HG02623 (cell line): ENCODE measurements at regions not wholly inside any gene's neighbourhood (a gene's known extent, or its start where the extent isn't known, plus 50 kb on each side); places are given as distances from the start of the nearest gene placed in this dataset.
"Not testable (repeated sequence)": the region's sequence is repeated elsewhere in the genome, so short reads cannot be mapped to it uniquely, and the experiment has no call there.

Experiments used
- ATAC-seq: cut with Tn5 transposase; IDR thresholded peaks from one replicate; pipeline ENCODE4 v1.9.1; 2021; ENCODE audit warnings: moderate library complexity; ENCODE audit not compliant: unreplicated experiment

DNA sequence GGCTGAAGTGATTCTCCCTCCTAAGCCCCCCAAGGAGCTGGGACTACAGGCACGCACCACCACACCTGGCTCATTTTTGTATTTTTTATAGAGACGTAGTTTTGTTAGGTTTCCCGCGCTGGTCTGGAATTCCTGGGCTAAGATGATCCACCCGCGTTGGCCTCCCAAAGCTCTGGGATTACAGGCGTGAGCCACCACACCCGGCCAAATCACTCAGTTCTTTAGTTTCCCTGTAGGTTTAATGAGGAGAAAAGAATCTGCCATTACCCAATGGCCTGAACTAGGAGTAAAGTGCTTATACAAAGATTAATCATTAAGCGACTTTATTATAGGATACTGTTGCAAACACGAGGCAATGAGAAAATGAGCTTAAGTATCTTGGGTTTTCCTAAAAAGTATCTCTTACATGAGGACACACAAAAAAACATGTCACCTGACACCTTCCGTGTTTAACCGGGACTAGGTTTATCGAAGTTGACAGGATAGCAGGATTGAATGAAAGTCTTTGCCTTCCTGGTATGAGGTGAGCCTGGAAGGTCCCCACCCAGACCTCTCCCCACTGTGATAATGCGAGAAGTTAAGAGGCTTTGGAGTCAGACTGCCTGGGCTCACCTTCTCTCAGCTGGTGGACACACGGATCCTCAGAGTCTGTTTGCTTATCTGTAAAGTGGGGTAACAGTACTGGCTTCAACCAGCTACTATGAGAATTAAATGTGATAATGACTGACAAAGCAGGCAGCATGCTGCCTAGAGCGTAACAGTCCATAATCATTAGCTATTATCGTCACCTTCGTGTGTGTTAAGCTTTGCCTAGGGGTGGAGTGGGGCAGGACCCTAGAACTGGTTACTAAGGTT is 133.5 kb upstream of the KRAS start:
- no peak for ATAC-seq

DNA sequence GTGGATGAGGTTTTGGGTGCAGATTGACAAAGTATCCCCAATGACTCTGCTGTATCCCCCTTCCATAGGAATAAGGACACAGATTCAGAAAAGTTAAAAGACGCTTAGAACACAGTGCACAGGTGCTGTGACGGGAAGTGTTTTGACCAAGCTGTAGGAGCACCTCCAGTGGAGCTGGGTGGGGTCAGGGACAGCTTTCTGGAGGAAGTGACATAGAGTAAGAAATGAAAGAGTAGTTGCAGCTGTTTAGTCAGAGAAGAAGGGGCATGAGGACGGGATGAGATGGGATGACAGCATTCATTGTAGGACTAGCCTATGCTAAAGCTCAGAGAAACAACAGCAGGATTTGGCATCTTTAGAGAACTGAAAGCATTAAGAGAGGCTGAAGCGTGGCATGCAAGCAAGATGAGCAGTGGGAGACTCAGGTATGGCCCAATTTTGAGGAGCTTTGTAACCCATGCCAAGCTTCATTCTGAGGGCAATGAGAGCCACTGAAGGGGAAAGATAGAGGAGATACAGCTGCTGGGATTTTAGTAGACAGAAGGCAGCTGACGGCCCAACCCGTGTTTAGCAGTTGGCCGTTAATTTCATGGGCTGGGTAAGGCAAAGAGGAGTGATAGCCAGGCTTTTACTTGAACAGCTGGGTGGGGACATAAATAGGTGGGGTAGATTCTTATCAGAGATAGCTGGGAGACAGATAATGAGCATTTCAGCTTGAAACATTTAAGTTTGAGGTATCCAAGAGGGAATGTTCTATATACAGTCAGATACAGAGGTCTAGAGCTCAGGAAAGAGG is 131.8 kb upstream of the KRAS start:
- no peak for ATAC-seq

DNA sequence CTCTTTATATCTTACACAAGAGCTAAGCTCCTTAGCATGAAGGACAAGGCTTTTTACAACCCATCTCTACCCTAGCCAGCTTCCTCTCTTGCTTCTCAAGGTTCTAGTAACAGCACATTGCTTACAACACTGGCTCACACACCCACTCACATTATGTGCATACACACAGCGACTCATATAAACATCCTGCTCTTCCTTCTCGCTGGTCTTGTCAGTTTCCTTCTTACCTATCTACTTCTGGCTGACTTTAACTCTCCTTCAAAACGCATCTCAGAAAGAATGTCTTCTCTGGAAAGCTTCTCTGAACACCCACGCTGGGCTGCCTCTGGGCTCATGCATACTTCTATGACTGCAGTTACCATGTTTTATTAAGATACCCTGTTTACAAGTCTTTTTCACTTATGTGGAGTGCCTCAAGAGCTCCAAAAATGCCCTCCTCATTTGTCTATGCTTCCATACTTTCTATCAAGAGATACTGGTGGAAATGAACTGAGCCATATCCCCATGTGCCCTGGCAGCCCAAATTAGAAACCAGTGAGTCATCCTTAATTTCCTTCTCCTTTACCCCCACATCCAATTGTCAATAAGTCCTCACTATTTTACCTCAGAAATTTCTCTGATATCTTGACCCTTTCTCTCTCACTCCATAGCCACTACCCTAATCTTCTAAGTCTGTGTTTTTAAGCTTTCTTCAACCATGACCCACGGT is 126.9 kb upstream of the KRAS start:
- peak; percentile 66 for ATAC-seq

DNA sequence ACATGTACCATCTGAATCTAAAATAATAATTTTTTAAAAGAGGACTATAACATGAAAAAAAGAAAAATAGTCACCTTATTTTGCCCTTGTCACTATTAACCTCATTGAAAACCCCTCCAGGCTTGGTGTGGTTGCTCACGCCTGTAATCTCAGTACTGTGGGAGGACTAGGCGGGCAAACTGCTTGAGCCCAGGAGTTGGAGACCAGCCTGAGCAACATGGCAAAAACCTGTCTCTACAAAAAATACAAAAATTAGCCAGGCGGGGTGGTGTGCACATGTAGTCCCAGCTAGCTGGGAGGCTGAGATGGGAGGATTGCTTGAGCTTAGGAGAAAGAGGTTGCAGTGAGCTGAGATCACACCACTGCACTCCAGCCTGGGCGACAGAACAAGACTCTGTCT is 126.3 kb upstream of the KRAS start:
- ATAC-seq, result no peak

DNA sequence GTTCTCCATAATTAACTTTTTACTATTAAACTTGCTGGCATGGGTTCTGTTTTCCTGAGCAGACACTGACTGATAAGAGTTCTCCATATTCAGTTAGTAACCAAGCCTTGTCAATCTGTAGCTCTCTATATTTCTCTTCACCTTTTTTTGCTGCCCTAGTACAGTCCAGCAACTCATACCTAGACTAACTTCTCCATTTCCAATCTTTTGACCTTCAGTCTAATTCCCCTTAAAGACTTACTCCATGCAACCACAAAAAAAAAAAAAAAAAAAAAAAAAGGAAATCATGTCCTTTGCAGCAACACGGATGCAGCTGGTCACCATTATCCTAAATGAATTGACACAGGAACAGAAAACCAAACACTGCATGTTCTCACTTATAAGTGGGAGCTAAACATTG is 125.7 kb upstream of the KRAS start:
- no peak for ATAC-seq

DNA sequence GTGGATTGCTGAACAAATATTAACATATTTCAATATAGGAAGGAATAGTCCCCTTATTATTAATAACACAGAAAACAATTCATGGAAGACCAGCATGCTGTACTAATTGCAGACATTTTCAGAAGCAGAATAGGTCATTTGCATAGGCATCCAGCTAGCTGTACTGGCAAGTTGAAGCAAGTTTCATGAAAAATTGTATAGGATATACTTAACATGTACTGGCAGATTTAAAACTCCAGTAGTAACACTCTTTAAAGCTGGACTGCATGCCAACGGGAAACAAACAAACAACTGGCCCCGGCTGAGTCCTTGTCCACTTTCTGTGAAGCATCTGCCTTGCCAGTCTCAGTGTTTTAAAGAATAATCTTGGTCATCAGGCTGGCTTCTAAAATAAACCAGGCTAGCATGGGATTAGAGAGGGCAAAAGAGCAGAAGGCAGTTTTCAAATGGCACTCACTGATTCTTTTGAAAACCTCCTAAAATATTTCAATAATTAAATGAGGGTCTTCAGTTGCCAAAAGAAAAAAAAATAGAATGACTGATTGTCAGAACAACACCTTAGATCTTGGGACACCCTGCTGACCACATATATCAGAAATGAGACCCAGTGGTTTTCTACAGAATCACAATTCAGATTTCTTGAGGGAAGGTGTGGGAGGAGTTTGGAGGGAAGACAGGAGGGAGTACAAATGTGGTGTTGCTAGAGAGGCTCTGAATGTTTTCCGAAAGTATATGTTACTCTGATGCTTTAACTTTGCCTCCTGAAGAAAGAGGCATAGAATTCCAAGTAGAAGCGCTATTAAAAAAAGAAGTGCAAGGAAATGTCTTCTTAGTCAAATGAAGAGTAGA is 122.5 kb upstream of the KRAS start:
- no peak for ATAC-seq

DNA sequence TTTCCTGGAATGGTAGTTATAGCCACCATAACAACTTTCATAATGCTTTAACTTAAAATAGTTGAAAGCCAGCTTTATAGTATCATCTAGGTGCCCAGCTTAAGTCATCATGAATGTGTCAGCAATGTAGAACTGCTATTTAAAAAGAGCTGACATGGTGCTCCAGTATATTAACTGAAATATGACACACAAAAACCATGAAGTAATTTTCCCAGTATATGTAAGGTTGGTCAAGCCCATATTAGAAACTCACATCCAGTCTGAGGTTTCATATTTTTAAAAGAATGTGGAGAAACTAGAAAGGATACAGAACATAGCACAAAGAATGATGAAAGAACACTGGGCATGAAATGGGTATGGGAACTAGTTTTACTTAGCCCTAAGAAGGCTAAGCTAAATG is 121.3 kb upstream of the KRAS start:
- ATAC-seq, result no peak

DNA sequence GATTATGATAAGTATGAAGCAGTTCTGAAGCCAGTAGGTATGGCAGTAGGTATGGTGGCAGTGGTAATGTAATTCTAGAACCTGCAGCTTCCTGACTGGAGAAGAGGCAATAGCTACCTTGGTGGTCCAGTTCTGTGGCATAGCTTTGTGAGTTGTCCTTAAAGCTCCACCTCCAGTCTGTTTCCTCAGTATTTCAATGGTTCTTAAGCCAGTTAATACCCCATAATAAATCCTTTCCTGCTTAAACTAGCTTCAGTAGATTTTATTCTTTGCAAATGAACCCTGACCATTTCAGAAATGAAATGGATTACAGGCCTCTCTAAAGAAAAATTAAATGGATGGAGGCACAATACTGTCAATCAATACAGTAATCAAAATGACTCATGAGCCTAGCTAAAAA is 117.8 kb upstream of the KRAS start:
- ATAC-seq, result no peak

DNA sequence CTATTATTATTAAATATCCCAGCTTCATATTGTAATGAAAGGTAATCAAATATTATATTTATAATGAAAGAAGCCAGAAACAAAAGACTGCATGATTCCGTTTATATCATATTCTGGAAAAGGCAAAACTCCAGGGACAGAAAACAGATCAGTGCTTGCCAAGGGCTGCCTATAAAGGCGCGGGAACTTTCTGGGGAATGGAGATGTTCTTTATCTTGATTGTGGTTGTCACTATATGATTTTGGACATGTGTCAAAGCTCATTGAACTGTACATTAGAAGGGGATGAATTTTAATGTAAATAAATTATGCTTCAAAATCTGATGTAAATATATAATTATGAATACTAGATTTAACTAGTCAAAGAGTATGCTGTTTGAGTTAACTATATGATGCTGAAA is 115.4 kb upstream of the KRAS start:
- ATAC-seq, result no peak

DNA sequence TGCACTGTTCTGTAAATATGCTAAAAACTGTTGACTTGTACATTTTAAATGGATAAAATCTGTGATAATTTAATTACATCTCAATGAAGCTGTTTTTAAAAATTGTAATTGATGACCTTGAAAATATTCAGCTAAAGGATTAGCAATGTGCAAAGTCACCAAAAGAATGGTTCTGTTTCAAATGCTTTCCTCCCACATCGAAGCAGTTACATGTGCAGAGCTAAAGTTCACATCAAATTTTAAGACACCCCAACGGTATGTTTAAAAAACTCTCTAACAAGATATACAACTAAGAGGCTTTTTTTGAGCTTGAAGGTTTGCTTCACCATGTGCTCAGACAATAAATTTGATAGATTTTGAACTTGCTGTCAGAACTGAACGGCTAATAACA is 114.6 kb upstream of the KRAS start:
- ATAC-seq, result no peak

DNA sequence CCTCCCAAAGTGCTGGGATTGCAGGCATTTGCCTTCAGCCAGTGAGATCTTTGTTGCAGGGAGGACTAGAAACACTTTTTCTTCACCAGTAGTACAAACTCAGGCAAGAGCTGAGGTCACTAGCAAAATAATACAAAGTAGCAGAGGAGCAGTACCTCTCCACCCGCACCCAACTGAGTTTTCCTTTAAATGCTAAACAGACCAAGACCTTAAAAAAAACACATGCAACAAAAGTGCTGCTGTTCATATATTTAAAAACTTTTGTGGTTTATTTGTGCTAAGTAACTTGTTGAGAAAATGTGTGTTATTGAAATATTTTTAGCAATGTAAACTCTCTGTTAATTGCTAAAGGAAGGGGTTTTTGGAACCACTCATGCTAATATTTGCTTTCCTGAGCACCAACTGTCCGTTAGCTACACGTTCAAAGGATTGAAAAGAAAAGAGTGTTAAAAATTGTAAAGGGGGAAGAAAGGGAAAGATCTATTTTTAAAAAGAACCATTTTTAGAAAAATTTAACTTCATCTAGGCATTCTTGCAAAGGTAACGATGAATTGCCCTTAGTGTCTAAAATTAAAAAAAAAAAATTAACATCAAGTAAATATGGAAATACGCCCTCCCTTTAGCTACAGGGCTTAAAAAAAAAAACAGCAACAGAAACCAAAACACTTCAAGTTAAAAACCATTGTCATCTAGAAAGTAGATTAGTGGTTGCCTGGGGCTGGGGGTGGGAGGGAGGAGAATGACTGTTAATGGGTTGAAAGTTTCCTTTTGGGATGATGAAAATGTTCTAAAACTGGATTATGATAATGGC is 114.0 kb upstream of the KRAS start:
- ATAC-seq, result peak; percentile 78

DNA sequence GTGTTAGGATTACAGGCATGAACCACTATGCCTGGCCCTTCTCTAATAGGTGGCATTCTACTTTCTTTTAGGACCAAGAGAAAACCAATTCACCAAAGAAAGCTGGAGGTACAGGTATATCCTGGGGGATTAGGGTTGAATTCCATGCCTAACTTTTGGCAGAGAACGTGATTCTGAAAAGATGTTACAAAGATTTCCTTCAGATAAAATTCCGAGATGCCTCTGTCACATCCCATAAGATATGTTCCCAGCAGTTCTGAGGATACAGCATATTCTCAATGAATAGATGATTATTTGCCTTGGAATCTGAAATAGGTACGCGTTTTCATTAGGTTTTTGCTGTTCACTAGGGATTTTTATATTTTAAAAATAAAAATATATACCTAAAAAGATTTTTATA is 111.9 kb upstream of the KRAS start:
- ATAC-seq, result no peak

DNA sequence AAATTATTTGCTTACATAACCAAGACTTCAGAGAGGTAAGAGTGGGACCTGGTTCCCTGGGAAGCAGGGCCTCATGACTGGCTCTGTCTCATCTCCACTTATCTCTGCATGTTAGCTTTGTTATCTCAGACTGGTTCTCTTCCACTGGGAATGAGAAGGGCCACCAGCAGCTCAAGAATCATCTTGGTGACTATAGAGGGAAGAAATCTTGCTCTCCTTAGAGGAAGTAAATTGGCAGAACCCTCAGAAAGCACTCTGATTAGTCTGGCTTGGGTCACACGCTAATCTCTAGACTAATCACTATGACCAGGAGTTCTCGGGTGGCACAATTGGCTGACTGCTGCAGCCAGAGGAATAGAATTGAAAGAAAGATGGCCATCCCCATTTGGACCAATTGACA is 110.8 kb upstream of the KRAS start:
- ATAC-seq, result no peak

DNA sequence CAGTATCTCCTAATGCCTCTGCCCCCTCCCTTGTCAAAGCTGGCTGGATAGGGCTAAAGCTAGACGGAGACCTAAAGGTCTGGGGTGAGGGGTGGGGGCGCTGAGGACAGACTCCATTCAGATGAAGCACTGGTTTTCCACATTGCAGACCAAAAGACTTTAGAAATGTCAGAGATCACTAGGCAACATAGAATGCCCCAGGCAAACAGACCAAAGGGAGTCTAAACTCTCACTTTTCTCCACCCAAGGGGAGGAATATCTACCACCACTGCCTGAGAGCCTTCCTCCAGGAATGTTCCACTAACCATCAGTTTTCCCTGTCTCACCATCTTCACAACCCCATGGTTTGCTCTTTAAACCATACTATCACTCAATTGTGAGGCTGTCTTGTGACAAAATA is 106.9 kb upstream of the KRAS start:
- no peak for ATAC-seq

DNA sequence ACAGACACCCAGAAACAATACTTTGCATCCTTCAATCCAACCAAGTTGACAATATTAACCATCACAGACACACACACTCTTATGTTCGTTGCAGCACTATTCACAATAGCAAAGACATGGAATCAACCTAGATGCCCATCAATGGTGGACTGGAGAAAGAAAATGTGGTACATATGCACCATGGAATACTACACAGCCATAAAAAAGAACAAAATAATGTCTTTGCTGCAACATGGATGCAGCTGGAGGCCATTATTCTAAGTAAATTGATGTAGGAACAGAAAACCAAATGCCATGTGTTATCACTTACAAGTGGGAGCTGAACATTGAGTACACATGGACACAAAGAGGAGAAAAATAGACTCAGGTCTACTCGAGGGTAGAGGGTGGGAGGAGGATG is 102.2 kb upstream of the KRAS start:
- ATAC-seq, result not testable (repeated sequence)

DNA sequence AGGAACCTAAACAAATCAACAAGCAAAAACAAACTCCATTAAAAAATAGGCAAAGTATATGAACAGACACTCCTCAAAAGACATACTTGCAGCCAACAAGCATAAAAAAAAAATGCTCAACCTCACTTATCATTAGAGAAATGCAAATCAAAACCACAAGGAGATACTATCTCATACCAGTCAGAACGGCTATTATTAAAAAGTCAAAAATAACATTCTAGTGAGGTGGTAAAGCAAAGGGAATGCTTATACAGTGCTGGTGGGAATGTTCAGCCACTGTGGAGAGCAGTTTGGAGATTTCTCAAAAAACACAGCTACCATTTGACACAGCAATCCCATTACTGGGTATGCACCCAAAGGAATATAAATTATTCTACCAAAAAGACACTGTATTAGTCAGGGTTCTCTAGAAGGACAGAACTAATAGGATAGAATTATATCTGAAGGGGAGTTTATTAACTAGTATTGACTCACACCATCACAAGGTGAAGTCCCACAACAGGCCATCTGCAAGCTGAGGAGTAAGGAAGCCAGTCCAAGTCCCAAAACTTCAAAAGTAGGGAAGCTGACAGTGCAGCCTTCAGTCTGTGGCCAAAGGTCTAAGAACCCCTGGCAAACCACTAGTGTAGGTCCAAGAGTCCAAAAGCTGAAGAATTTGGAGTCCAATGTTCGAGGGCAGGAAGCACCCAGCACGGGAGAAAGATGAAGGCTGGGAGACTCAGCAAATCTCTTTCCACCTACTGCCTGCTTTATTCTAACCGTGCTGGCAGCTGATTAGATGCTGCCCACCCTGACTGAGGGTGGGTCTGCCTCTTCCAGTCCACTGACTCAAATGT is 101.6 kb upstream of the KRAS start:
- ATAC-seq, result peak; percentile 48

DNA sequence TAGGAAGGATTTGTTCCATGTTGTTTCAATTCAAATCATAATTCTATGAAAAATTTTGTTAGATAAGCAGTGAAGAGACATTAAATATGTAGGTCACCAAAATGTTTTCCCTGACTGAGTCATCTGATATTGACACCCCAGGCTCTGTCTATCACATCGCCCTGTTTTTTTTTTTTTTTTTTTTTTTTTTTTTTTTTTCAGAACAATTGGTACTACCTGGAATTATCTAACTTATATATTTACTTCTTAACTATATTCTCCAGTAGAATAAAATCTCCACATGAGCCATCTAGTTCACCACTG is 97.8 kb upstream of the KRAS start:
- ATAC-seq, result no peak

DNA sequence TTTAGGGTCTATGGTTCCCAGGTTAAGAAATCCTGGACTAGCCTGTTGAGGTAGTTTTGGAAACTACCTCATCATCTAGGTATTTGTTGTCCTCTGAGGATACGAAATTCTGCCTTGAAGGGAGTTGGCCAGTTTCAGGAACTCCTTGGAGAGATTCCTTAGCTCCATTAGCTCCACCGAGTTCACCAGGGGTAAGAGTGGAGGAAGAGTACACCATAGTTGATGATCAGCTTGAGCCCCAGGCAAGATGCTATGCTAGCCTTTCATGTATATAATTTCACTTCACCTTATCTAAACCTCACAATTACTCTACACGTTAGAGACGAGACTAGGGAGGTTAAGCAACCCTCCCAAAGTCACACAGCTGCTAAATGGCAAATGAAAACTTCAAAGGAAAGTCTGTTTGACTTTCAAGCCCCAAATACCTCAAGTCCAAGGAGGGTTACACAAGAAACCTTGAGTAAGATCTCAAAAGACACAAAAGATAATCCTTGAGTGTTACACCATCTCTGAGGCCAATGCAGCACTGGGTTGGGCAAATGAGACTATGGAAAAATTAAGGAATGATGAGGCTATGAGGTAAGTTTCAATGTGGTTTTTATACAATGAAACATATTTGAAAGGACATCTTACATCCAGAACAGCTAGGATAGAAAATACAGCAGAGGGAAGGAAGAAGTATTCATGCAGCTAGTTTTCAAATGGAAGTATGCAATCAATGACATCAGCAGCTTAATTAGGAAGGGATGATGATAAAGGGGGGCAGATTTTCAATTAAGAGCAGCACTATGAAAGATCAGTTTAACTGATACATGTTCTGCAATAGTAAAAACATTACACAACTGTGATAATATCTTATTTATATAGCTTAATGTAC is 97.2 kb upstream of the KRAS start:
- ATAC-seq, result no peak
